Epithelial cell of prostate (primary cell): ENCODE measurements at regions not wholly inside any gene's neighbourhood (a gene's known extent, or its start where the extent isn't known, plus 50 kb on each side); places are given as distances from the start of the nearest gene placed in this dataset.

Experiments used
- DNase-seq: peaks from one replicate; pipeline ENCODE4 v3.0.0-alpha.2; 2011; ENCODE audit warnings: low read depth, low spot score
- H3K27ac ChIP-seq: fragments of 450-650 bp; 2 replicates; pipeline ENCODE4 v1.5.1; 2017; ENCODE audit warnings: mild to moderate bottlenecking

- no peak for DNase-seq
- no peak overlapping the region for H3K27ac ChIP-seq
Observed at GRCh38 chr3:153061938-153062528, 100.0 kb upstream of the RAP2B start.

GRCh38 chr3:153063337-153063736, 98.7 kb upstream of the RAP2B start:
- no peak overlapping the region for H3K27ac ChIP-seq
- DNase-seq = no peak

- no peak overlapping the region for H3K27ac ChIP-seq
- DNase-seq = no peak
Observed at GRCh38 chr3:153066983-153067382, 95.0 kb upstream of the RAP2B start.

GRCh38 chr3:153069598-153070510, 92.2 kb upstream of the RAP2B start:
- no peak overlapping the region for H3K27ac ChIP-seq

GRCh38 chr3:153070511-153070868, 91.5 kb upstream of the RAP2B start:
- no peak overlapping the region for H3K27ac ChIP-seq
- no peak for DNase-seq

More at GRCh38 chr3:153069598-153070510, 92.2 kb upstream of the RAP2B start:
- DNase-seq = no peak

GRCh38 chr3:153072382-153072781, 89.6 kb upstream of the RAP2B start:
- DNase-seq = no peak
- no peak overlapping the region for H3K27ac ChIP-seq

GRCh38 chr3:153072856-153073255, 89.2 kb upstream of the RAP2B start:
- H3K27ac ChIP-seq = no peak overlapping the region
- no peak for DNase-seq

GRCh38 chr3:153073636-153074035, 88.4 kb upstream of the RAP2B start:
- DNase-seq = no peak
- no peak overlapping the region for H3K27ac ChIP-seq

GRCh38 chr3:153078826-153079225, 83.2 kb upstream of the RAP2B start:
- no peak overlapping the region for H3K27ac ChIP-seq
- DNase-seq = no peak

GRCh38 chr3:153079386-153079785, 82.6 kb upstream of the RAP2B start:
- no peak overlapping the region for H3K27ac ChIP-seq
- DNase-seq = no peak

GRCh38 chr3:153080778-153081240, 81.2 kb upstream of the RAP2B start:
- no peak overlapping the region for H3K27ac ChIP-seq
- no peak for DNase-seq

GRCh38 chr3:153084431-153084830, 77.6 kb upstream of the RAP2B start:
- no peak for DNase-seq

GRCh38 chr3:153087595-153088566, 74.1 kb upstream of the RAP2B start:
- no peak overlapping the region for H3K27ac ChIP-seq
- no peak for DNase-seq

More at GRCh38 chr3:153084431-153084830, 77.6 kb upstream of the RAP2B start:
- no peak overlapping the region for H3K27ac ChIP-seq

- H3K27ac ChIP-seq = no peak overlapping the region
- no peak for DNase-seq
Observed at GRCh38 chr3:153089620-153090019, 72.4 kb upstream of the RAP2B start.

- DNase-seq = no peak
- no peak overlapping the region for H3K27ac ChIP-seq
Observed at GRCh38 chr3:153090973-153091372, 71.1 kb upstream of the RAP2B start.

- DNase-seq = no peak
- H3K27ac ChIP-seq = no peak overlapping the region
Observed at GRCh38 chr3:153093629-153094028, 68.4 kb upstream of the RAP2B start.

GRCh38 chr3:153094386-153094785, 67.6 kb upstream of the RAP2B start:
- no peak overlapping the region for H3K27ac ChIP-seq

GRCh38 chr3:153095441-153095840, 66.6 kb upstream of the RAP2B start:
- no peak overlapping the region for H3K27ac ChIP-seq
- DNase-seq = no peak

More at GRCh38 chr3:153094386-153094785, 67.6 kb upstream of the RAP2B start:
- DNase-seq = no peak

- no peak for DNase-seq
- no peak overlapping the region for H3K27ac ChIP-seq
Observed at GRCh38 chr3:153096731-153097131, 65.3 kb upstream of the RAP2B start.

- no peak overlapping the region for H3K27ac ChIP-seq
- no peak for DNase-seq
Observed at GRCh38 chr3:153097213-153097612, 64.8 kb upstream of the RAP2B start.
